D721Med (cell line): ENCODE measurements at regions not wholly inside any gene's neighbourhood (a gene's known extent, or its start where the extent isn't known, plus 50 kb on each side); places are given as distances from the start of the nearest gene placed in this dataset.

Experiments used
- DNase-seq: peaks from one replicate; pipeline ENCODE4 v3.0.0; 2011; ENCODE audit warnings: low spot score; ENCODE audit not compliant: insufficient read length
- FAIRE-seq: peaks from 2 replicates; lab custom pipeline; 2011; peaks lifted over from hg19 to GRCh38; lab: Jason Lieb, UNC
- CTCF ChIP-seq: IDR thresholded peaks from 2 replicates; pipeline ENCODE4 v1.5.1; 2012; ENCODE audit warnings: mild to moderate bottlenecking, control low read depth; ENCODE audit not compliant: insufficient read depth; ENCODE audit errors: missing control alignments

GRCh38 chr13:80250213-80250810 is 90.6 kb downstream of the SPRY2 start:
- DNase-seq (no peak), FAIRE-seq (no peak)
- TF ChIP-seq CTCF, result no peak

- TF ChIP-seq CTCF, result no peak
- no peak for DNase-seq
- no peak for FAIRE-seq
Measured at GRCh38 chr13:80249516-80250212, 91.3 kb downstream of the SPRY2 start.

GRCh38 chr13:80245162-80245733 is 95.7 kb downstream of the SPRY2 start:
- no peak for DNase-seq
- no peak for TF ChIP-seq CTCF
- no peak for FAIRE-seq

- DNase-seq, result no peak
- TF ChIP-seq CTCF, result no peak
- no peak for FAIRE-seq
Measured at GRCh38 chr13:80244574-80244973, 96.4 kb downstream of the SPRY2 start.

- FAIRE-seq (no peak), DNase-seq (no peak)
- TF ChIP-seq CTCF, result no peak
Measured at GRCh38 chr13:80242728-80243427, 98.0 kb downstream of the SPRY2 start.

GRCh38 chr13:80239571-80240255 is 101.2 kb downstream of the SPRY2 start:
- no peak for TF ChIP-seq CTCF
- no peak for FAIRE-seq
- no peak for DNase-seq
